ENCODE measurements at regions not wholly inside any gene's neighbourhood (a gene's known extent, or its start where the extent isn't known, plus 50 kb on each side); places are given as distances from the start of the nearest gene placed in this dataset.

GRCh38 chr6:93073811-93074210 lies 345.5 kb downstream of the EPHA7 start:
- no peaks in the 10 kb centered on the region for H3K36me3 ChIP-seq (ENCODE audit: control insufficient read depth in 2 of 2, insufficient read depth in 2 of 2, low read length in 1 of 2)
- CTCF ChIA-PET = interaction anchor here (0.6 kb wide), 1 partner anchor 89 kb away, joined by 3 read pairs; no protein-coding TSS in a partner anchor
- ATAC-seq (no peak), FAIRE-seq (no peak), DNase-seq (ENCODE audit: low read depth, low spot score) (no peak)
- no peaks in the 10 kb centered on the region for H3K9me3 ChIP-seq (replicated peaks; ENCODE audit: control insufficient read depth, insufficient read depth, low read length)
- H3K27ac ChIP-seq (ENCODE audit: control insufficient read depth, insufficient read depth) = no peak overlapping the region
- H3K4me1 ChIP-seq (ENCODE audit: control insufficient read depth, insufficient read depth, low read length) = no peaks in the 10 kb centered on the region
- WGBS (ENCODE audit: insufficient coverage, insufficient replicate concordance, low lambda C conversion rate, missing lambda C conversion rate) = 77% methylated on average over 5 of the region's 5 CpGs
- no peaks in the 10 kb centered on the region for H4K20me1 ChIP-seq (ENCODE audit: control insufficient read depth, insufficient read depth)
- SMC1A ChIA-PET (ENCODE audit: uncharacterized antibody, unreplicated experiment) = no interaction called here
- no peak overlapping the region for H3K4me3 ChIP-seq
- TF ChIP-seq EGR1 (IDR thresholded peaks at IDR 0.05; ENCODE audit: borderline replicate concordance in 1 of 2, low read depth in 2 of 2, low read length in 2 of 2) (no peak), IKZF1 (conservative IDR thresholded peaks at IDR 0.05) (no peak), BMI1 (IDR thresholded peaks at IDR 0.05; ENCODE audit: borderline replicate concordance) (no peak), SP1 (IDR thresholded peaks at IDR 0.05; ENCODE audit: low read depth, low read length) (no peak), ZBTB4 (CRISPR knock-in tag; IDR thresholded peaks at IDR 0.05) (no peak), SPI1 (IDR thresholded peaks at IDR 0.05; ENCODE audit: borderline replicate concordance, insufficient read depth, low read depth, low read length) (no peak), TCF12 (IDR thresholded peaks at IDR 0.05; ENCODE audit: low read depth, low read length) (no peak), NR2C1 (IDR thresholded peaks at IDR 0.05) (no peak), PAX5 (IDR thresholded peaks at IDR 0.05; ENCODE audit: borderline replicate concordance, low read depth, low read length) (no peak), IKZF2 (IDR thresholded peaks at IDR 0.05) (no peak), POLR2AphosphoS5 (IDR thresholded peaks at IDR 0.05; ENCODE audit: low read length) (no peak)
- TF ChIP-seq, protein P1, sequence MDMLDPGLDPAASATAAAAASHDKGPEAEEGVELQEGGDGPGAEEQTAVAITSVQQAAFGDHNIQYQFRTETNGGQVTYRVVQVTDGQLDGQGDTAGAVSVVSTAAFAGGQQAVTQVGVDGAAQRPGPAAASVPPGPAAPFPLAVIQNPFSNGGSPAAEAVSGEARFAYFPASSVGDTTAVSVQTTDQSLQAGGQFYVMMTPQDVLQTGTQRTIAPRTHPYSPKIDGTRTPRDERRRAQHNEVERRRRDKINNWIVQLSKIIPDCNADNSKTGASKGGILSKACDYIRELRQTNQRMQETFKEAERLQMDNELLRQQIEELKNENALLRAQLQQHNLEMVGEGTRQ (IDR thresholded peaks at IDR 0.05; ENCODE audit: borderline replicate concordance, low read depth, low read length) = no peak
- TF ChIP-seq, protein P2, sequence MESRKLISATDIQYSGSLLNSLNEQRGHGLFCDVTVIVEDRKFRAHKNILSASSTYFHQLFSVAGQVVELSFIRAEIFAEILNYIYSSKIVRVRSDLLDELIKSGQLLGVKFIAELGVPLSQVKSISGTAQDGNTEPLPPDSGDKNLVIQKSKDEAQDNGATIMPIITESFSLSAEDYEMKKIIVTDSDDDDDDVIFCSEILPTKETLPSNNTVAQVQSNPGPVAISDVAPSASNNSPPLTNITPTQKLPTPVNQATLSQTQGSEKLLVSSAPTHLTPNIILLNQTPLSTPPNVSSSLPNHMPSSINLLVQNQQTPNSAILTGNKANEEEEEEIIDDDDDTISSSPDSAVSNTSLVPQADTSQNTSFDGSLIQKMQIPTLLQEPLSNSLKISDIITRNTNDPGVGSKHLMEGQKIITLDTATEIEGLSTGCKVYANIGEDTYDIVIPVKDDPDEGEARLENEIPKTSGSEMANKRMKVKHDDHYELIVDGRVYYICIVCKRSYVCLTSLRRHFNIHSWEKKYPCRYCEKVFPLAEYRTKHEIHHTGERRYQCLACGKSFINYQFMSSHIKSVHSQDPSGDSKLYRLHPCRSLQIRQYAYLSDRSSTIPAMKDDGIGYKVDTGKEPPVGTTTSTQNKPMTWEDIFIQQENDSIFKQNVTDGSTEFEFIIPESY (IDR thresholded peaks at IDR 0.05) = no peak
- in situ Hi-C loops (cut with MboI) = no loop called here
- H3K9ac ChIP-seq (ENCODE audit: control insufficient read depth, insufficient read depth, low read length) = no peak overlapping the region
- H3K4me2 ChIP-seq (ENCODE audit: control insufficient read depth, insufficient read depth) = no peak overlapping the region
- POLR2A ChIA-PET = no interaction called here
- no peaks in the 10 kb centered on the region for H3K27me3 ChIP-seq (replicated peaks in 1 of 2; ENCODE audit: control insufficient read depth in 2 of 2, insufficient read depth in 2 of 2, low read length in 1 of 2)
- H2AFZ ChIP-seq (ENCODE audit: control insufficient read depth, low read depth, low read length) = no peak overlapping the region
- H3K79me2 ChIP-seq (ENCODE audit: control insufficient read depth, insufficient read depth, low read length) = no peaks in the 10 kb centered on the region
- BruUV-seq (replicated peaks) = no TSS peak
- RAD21 ChIA-PET (ENCODE audit: unreplicated experiment) = no interaction called here
- intact Hi-C loops (cut with micrococcal nuclease; ENCODE audit: unreplicated experiment) = no loop called here

All from GM12878 (cell line).